GM19043 (cell line): ENCODE measurements at regions not wholly inside any gene's neighbourhood (a gene's known extent, or its start where the extent isn't known, plus 50 kb on each side); places are given as distances from the start of the nearest gene placed in this dataset.
"Not testable (repeated sequence)": the region's sequence is repeated elsewhere in the genome, so short reads cannot be mapped to it uniquely, and the experiment has no call there.

Experiments used
- ATAC-seq: cut with Tn5 transposase; IDR thresholded peaks from one replicate; pipeline ENCODE4 v1.9.1; 2021; ENCODE audit warnings: low read depth; ENCODE audit not compliant: unreplicated experiment

DNA sequence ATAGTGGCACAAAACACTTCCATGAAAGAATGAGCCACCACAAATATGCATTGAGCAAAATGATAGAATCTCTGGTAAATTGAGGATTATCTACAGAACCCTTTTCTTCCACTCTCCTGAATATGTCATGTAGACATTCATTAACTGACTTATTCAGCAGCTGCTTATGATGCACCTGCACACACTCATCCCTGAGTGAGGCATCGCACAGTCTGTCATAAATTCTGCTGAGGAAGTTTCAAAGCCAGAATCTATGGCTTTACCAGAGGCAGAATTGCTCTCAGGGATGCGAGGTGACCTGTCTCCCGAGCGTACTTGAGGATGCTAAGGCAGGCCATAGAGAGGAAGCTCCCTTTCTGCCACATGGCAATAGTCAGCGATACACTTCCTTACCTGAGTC lies 1090.2 kb downstream of the UQCRFS1 start:
- ATAC-seq = no peak

DNA sequence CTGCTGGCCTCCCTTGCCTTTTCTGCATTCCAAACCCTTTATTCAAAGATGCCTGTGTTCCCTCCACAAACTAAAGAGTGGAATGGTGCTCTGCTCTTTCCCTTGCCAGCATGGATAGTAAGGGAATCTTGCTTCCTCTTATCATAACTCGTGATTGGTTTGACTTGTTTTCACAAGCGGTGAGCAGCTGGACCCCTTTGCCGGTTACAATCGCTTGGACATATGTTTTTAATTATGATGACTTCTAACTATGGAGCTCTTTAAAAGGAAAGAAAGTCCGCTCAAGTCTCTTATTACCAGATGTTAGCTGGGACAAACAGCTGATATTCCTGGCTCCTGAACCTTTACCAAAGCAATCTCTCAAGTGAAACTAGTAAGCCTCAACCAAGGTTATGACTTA lies 1094.7 kb downstream of the UQCRFS1 start:
- ATAC-seq = no peak

DNA sequence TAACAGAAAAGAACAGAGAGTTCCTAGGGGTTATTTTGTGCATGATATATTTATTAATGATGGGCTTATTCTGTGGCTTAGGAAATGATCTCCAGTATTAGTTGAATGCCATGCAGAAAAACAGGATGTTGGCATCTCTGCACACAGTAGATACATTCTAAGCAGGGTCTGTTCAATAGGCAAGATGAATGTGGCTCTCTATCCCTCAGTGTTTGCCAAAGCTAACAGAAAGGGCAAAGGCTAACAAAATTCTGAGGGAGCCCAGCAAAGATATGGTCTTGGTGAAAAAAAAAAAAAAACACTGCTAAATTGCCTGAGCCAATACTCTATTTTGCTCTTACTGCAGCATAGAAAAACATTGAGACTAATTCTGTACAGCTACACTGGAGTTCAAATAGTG lies 1095.8 kb downstream of the UQCRFS1 start:
- no peak for ATAC-seq

DNA sequence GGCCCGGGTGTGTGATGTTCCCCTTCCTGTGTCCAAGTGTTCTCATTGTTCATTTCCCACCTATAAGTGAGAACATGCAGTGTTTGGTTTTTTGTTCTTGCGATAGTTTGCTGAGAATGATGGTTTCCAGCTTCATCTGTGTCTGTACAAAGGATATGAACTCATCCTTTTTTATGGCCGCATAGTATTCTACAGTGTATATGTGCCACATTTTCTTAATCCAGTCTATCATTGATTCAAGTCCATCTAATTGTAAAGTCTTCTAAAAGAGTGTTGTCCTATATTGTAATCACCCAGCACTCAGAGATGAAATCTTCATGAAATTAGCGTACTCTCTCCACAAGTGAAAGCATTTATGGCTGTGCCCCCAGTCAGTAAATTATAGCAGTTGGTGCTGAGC lies 1096.6 kb downstream of the UQCRFS1 start:
- not testable (repeated sequence) for ATAC-seq

DNA sequence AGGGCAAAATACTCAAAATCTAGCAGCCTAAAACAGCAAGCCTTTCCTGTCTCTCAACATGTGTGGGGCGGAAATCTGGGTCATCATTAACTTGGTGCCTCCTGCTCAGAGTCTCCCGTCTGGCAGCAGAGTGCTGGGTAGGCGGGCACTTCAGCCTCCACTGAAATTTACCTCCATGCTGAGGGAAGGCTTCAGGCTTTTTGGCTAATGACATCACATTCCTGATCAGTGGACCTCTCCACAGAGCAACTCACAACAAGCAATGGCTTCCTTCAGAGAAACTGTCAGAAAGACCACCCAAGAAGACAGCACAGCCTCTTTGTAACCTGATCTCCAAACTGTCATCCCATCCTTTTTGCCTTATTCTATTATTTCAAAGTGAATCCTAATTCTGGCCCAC lies 1109.0 kb downstream of the UQCRFS1 start:
- no peak for ATAC-seq

DNA sequence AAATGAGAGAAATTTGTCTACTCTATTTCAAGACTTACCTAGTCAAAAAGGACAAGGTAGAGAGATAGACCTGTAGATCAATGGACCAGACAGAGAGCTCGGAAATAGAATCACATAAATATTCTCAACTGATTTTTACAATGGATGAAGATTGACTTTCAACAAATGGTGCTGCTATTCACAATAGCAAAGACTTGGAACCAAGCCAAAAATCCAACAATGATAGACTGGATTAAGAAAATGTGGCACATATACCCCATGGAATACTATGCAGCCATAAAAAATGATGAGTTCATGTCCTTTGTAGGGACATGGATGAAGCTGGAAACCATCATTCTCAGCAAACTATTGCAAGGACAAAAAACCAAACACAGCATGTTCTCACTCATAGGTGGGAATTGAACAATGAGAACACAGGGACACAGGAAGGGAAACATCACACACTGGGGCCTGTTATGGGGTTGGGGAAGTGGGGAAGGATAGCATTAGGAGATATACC lies 1128.2 kb downstream of the UQCRFS1 start:
- ATAC-seq = not testable (repeated sequence)

DNA sequence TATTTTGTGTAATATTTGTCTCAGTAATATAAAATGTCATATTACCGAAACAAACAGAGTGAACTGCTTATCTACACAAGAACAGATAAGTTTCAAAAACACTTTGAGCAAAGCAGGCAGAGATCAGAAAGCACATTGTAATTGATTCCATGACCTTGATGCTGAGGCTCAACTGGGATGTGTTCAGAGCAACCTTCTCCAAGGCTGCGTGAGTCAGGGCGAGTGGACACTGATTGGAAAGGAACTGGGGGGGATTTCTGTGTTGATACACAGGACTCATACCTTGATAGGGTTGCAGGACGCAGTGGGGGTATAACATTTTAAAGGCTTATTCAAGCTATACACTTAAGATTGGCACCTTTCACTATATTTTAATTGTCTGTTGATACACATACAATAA lies 1136.3 kb downstream of the UQCRFS1 start:
- ATAC-seq = no peak

DNA sequence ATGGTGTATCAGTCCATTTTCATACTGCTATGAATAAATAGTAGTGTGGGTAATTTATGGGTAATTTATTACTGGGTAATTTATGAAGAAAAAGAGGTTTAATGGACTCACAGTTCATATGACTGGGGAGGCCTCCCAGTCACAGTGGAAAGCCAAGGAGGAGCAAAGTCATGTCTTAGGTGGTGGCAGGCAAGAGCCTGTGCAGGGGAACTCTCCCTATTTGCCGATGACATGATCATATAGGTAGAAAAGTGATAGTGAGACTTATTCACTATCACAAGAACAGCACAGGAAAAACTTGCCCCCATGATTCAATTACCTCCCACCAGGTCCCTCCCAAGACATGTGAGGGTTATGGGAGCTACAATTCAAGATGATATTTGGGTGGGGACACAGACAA lies 1137.7 kb downstream of the UQCRFS1 start:
- no peak for ATAC-seq

DNA sequence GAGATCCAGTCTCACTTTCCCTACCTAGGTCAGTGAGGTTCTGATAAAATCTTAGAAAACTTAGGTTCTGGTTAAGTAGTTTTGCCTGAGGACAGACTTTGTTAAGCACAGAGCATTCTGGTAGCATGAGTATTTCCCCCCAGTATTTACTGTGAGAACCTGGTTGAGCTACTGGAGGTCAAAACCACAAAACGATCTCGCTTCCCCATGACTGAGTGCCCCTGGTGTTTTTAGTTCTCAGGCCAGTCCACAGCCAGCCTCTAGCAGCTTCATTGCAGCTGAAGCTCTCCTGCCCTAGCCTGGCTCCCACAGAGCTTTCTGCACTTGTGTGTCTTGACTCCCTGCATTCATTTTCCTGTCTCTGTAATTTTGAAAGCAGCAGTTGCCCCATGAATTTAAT lies 1138.2 kb downstream of the UQCRFS1 start:
- no peak for ATAC-seq

DNA sequence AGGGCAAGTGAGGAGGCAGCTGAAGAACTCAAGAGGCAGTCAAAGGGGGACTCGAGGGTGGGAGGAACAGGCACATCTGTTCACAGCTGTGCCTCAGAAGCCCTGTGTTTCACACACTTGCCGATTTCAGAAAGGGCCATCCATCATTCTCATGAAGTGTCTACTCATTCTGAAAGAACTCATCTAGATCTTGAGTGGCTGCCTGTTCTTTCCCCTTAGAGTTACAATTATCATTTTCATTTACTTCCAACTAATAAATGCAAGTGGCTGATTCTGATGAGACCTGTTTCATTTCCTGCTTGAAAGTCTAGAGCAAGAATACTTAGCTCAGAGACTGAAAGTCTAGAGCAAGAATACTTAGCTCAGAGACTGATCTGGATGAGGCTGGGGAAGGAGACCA lies 1145.1 kb downstream of the UQCRFS1 start:
- no peak for ATAC-seq

DNA sequence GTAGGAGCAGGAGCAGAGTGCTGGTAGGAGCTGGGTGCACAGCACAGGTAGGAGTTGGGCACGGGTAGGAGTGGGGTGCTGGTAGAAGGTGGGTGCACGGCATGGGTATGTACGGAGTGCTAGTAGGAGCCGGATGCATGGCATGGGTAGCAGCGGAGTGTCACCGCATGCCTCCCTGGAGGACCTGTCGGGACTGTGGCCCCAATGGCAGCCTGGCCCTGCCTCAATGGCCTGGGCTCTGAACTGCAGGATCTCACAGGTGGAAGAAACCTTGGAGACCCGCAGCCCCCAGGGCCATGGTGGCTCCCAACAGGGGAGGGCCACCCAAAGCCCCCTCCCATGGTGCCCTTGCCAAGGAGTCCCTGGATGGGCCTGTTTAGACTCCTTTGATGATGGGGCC lies 1146.0 kb downstream of the UQCRFS1 start:
- no peak for ATAC-seq

DNA sequence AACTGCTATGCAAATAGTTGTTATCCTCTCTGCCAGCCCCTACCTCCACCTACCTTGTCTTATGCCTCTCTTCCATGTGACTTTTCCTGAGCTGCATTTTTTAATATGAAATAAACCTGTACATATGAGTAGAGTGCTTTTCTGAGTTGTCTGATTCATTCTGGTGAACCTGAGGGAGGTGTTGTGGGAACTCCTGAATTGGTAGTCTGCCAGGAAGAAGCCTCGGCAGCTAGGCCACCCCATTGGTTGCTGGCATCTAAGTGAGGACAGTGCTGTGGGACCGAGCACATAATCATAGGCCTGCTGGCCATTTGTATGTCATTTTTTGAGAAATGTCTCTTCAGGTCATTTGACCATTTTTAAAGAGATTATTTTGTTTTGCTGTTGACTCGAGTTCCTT lies 1146.8 kb downstream of the UQCRFS1 start:
- no peak for ATAC-seq

DNA sequence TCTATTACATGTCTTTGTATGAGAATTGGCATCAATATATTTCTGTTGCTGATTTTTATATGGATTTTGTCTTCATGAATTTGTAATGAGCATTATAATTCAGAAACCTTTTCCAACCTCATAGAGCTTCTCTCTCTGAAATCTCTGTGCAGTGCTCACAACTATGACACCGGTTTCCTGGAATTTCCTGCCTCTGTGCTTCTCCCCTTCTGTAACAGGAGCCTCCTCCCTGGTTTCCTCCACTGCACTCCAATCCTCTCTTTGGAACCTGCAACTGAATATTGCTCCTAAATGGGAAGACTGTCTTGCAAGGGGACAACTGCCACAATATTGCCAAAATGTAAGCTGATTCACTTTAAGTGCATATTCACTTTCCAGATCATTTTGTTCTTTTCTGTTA lies 1147.9 kb downstream of the UQCRFS1 start:
- ATAC-seq = no peak

DNA sequence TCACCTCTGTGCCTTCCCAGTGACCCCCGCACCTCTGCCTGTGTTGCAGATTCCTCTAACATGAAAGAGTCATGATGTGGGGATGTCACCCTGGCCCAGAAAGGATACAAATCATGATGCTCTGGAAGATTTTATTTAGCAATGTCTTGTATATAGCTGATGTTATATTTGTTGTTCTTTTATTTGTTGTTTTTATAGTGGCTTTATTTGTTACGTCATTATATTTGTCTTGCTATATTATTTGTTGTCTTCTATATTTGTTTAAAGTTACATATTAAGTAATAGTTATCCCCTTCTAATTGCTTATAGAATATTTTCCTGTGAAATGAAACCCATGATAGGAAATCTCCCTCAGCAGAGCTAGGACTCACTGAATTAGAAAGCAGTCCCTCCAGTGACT lies 1149.2 kb downstream of the UQCRFS1 start:
- no peak for ATAC-seq

DNA sequence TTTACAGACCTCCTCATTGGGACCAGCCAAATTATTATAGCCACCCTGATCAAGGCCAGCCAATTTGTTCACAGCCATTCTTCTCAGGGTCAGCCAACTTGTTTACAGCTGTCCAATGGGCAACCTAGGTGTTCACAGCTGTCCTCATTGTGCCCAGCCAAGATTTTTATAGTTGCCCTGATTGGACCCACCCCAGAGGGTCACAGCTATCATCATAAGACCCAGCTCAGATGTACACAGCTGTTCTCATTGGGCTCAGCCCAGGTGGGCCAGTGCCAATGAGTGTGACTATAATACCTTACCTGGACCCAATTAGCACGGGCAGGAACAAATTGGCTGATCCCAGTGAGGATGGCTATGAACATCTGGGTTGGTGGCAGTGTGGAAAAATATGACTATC lies 1151.8 kb downstream of the UQCRFS1 start:
- ATAC-seq = no peak

DNA sequence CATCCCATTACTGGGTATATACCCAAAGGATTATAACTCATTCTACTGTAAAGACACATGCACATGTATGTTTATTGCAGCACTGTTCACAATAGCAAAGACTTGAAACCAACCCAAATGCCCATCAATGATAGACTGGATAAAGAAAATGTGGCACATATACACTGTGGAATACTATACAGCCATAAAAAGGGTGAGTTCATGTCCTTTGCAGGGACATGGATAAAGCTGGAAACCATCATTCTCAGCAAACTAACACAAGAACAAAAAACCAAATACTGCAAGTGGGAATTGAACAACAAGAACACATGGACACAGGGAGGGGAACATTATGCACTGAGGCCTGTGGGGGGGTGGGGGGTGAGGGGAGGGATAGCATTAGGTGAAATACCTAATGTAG lies 1155.9 kb downstream of the UQCRFS1 start:
- ATAC-seq = not testable (repeated sequence)

DNA sequence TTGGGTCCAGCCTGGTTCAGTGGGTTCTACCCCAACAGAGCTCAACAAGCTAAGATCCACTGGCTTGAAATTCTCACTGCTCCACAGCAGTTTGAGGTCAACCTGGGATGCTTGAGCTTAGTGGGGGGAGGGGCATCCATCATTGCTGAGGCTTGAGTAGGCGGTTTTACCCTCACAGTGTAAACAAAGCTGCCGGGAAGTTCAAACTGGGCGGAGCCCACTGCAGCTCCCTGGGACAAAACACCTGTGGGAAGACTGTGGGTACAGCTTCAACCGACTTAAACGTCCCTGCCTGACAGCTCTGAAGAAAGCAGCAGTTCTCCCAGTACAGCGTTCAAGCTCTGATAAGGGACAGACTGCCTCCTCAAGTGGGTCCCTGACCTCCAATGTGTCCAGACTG lies 1161.9 kb downstream of the UQCRFS1 start:
- ATAC-seq = no peak

DNA sequence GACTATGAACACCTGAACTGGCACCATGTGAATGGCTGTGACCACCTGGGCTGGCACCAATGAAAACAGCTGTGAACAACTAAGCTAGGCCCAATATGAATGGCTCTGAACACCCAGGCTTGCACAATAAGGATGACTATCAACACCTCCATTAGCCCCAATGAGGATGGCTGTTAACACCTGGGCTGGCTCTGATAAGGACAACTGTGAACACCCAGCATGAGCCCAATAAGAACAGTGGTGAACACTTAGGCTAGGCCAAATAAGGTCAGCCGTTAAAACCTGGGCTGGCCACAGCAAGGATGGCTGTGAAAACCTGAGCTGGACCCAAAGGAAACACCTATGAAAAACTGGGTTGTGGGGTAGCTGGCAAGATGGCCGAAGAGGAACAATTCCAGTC lies 1163.1 kb downstream of the UQCRFS1 start:
- ATAC-seq = no peak

DNA sequence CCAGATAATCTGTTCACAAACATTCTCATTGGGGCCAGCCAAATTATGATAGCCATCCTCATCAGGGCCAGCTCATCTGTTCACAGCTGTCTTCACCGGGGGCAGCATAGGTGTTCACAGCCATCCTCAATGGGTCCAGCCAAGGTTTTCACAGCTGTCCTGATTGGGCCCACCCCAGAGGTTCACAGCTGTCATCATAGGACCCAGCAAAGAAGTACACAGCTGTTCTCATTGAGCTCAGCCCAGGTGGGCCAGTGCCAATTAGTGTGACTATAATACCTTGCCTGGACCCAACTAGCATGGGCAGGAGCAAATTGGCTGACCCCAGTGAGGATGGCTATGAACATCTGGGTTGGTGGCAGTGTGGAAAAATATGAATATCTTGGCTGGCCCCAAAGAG lies 1166.0 kb downstream of the UQCRFS1 start:
- no peak for ATAC-seq

DNA sequence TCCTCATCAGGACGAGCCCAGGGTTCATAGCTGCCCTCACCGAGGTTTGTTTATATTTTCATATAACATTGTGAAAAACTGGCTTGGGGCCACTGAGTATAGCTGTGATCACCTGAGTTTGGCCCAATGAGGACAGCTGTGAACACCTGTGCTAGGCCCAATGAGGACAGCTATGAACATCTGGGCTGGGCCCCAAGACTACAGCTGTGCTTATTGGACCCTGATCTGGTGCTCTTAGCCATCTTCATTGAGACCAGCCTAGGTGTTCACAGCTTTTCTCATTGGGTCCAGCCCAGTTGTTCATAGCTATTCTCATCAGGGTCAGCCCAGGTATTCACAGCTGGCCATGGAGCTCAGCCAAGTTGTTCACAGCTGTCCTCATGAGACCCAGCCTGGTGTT lies 1167.3 kb downstream of the UQCRFS1 start:
- no peak for ATAC-seq

DNA sequence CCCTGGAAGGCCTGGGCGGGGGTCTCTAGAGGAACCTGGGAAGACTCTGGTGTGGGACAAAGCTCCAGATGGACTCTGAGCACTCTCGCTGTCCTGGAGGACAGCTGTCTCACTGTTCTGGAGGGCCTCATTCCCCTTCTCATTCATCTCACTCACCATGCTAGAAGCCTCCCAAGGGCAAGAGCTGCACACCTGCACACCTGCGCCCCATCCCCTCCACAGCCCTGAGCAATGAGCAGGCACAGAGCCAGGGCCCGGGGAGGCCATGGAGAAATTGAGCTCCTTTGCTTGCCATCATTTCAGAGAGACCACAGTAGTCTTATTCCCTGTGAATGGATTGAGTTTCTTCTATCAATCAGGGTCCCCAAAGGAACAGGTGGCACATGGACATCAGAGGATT lies 1168.5 kb downstream of the UQCRFS1 start:
- ATAC-seq = no peak

DNA sequence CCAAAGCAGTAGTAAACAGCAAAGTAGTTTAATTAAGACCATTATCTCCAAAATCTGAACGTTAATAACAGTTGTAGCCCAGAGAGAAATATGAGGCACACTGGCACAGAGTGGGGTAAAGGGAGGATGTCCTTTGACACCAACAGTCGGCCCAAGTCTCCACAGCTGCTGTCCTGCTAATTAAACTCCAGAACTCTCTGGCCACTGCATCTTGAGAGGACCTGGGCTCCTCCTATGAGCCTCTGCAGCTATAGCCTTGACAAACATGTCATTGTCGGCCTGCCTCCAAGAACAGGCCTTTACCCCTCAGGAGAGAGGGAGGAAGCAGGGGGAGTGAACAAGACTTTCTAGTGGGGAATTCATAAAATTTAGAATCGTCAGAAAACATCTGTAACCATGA lies 1170.4 kb downstream of the UQCRFS1 start:
- no peak for ATAC-seq

DNA sequence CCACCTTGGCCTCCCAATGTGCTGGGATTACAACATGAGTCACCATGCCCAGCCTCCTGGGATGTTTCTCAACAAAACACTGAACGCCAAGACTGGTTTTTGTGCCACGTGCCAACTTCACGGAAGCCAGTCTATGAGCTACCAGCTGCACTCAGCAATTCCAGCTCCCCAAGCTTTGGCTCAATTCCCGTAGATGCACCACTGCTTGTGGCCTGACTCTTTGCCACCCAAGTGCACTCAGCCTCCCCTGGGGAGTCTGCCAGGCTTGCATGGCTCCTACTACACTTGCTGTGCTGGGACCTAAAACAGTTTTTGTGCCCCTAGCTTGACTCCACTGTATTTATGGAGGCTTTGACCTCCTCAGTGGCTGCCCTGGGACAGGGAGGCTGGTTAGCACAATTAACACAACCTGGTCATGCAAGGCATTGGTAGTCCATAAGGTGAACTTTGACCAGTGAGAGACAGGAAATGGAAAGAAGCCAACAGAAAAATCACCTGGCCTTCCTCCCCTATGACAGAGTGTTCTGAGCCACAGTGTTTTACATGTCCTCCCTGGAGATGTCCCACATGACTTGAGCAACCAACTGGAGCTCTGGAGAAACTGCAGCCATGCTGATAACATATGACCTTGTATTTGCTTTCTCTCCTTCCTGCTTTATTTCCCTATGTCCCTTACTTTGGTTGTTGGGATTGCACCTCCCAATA lies 1173.1 kb downstream of the UQCRFS1 start:
- ATAC-seq = no peak
